D721Med (cell line): ENCODE measurements at regions not wholly inside any gene's neighbourhood (a gene's known extent, or its start where the extent isn't known, plus 50 kb on each side); places are given as distances from the start of the nearest gene placed in this dataset.

Source experiments
- DNase-seq: peaks from one replicate; pipeline ENCODE4 v3.0.0; 2011; ENCODE audit warnings: low spot score; ENCODE audit not compliant: insufficient read length
- FAIRE-seq: peaks from 2 replicates; lab custom pipeline; 2011; peaks lifted over from hg19 to GRCh38; lab: Jason Lieb, UNC
- CTCF ChIP-seq: IDR thresholded peaks from 2 replicates; pipeline ENCODE4 v1.5.1; 2012; ENCODE audit warnings: mild to moderate bottlenecking, control low read depth; ENCODE audit not compliant: insufficient read depth; ENCODE audit errors: missing control alignments

GRCh38 chr14:76599141-76599540 lies 162.1 kb upstream of the VASH1 start:
- no peak for DNase-seq
- FAIRE-seq: no peak
- TF ChIP-seq CTCF: no peak

- DNase-seq: no peak
- FAIRE-seq: no peak
- TF ChIP-seq CTCF: no peak
Observed at GRCh38 chr14:76599559-76600287, 161.5 kb upstream of the VASH1 start.

- no peak for TF ChIP-seq CTCF
- FAIRE-seq: no peak
Observed at GRCh38 chr14:76603713-76604112, 157.6 kb upstream of the VASH1 start.

GRCh38 chr14:76607510-76607909 lies 153.8 kb upstream of the VASH1 start:
- FAIRE-seq (no peak), DNase-seq (no peak)
- TF ChIP-seq CTCF: no peak

More at GRCh38 chr14:76603713-76604112, 157.6 kb upstream of the VASH1 start:
- DNase-seq: no peak

GRCh38 chr14:76612654-76613053 lies 148.6 kb upstream of the VASH1 start:
- FAIRE-seq (no peak), DNase-seq (no peak)
- no peak for TF ChIP-seq CTCF

- TF ChIP-seq CTCF: no peak
- DNase-seq (no peak), FAIRE-seq (no peak)
Observed at GRCh38 chr14:76613616-76614015, 147.7 kb upstream of the VASH1 start.

- FAIRE-seq (no peak), DNase-seq (no peak)
- TF ChIP-seq CTCF: no peak
Observed at GRCh38 chr14:76615331-76615730, 145.9 kb upstream of the VASH1 start.
